ENCODE measurements at regions not wholly inside any gene's neighbourhood (a gene's known extent, or its start where the extent isn't known, plus 50 kb on each side); places are given as distances from the start of the nearest gene placed in this dataset.

GRCh38 chr6:50217841-50218240, 168.1 kb upstream of the DEFB112 start:
- DNase-seq (ENCODE audit: low spot score): no peak

GRCh38 chr6:50236164-50236563, 186.4 kb upstream of the DEFB112 start:
- DNase-seq (ENCODE audit: low spot score): no peak

- no peak for DNase-seq (ENCODE audit: low spot score)
These were observed 190.1 kb upstream of the DEFB112 start for GRCh38 chr6:50239853-50240252.

GRCh38 chr6:50240986-50241385, 191.3 kb upstream of the DEFB112 start:
- DNase-seq (ENCODE audit: low spot score): no peak

GRCh38 chr6:50249493-50249892, 199.8 kb upstream of the DEFB112 start:
- DNase-seq (ENCODE audit: low spot score): no peak

GRCh38 chr6:50257322-50257721, 207.6 kb upstream of the DEFB112 start:
- DNase-seq (ENCODE audit: low spot score): no peak

GRCh38 chr6:50259903-50260302, 210.2 kb upstream of the DEFB112 start:
- no peak for DNase-seq (ENCODE audit: low spot score)

GRCh38 chr6:50264995-50265571, 215.4 kb upstream of the DEFB112 start:
- DNase-seq (ENCODE audit: low spot score): no peak

- DNase-seq (ENCODE audit: low spot score): no peak
These were observed 220.7 kb upstream of the DEFB112 start for GRCh38 chr6:50270415-50270814.

GRCh38 chr6:50271266-50271665, 221.5 kb upstream of the DEFB112 start:
- no peak for DNase-seq (ENCODE audit: low spot score)

- DNase-seq (ENCODE audit: low spot score): no peak
These were observed 222.1 kb upstream of the DEFB112 start for GRCh38 chr6:50271817-50272216.

- no peak for DNase-seq (ENCODE audit: low spot score)
These were observed 222.9 kb upstream of the DEFB112 start for GRCh38 chr6:50272611-50273010.

- DNase-seq (ENCODE audit: low spot score): no peak
These were observed 227.1 kb upstream of the DEFB112 start for GRCh38 chr6:50276771-50277261.

- DNase-seq (ENCODE audit: low spot score): no peak
These were observed 228.0 kb upstream of the DEFB112 start for GRCh38 chr6:50277774-50278173.

GRCh38 chr6:50278663-50279062, 228.9 kb upstream of the DEFB112 start:
- no peak for DNase-seq (ENCODE audit: low spot score)

GRCh38 chr6:50285735-50286134, 236.0 kb upstream of the DEFB112 start:
- no peak for DNase-seq (ENCODE audit: low spot score)

- no peak for DNase-seq (ENCODE audit: low spot score)
These were observed 238.5 kb upstream of the DEFB112 start for GRCh38 chr6:50288241-50288640.

GRCh38 chr6:50288881-50289280, 239.2 kb upstream of the DEFB112 start:
- no peak for DNase-seq (ENCODE audit: low spot score)

- no peak for DNase-seq (ENCODE audit: low spot score)
These were observed 239.6 kb upstream of the DEFB112 start for GRCh38 chr6:50289366-50289765.

- no peak for DNase-seq (ENCODE audit: low spot score)
These were observed 251.6 kb upstream of the DEFB112 start for GRCh38 chr6:50301307-50301706.

GRCh38 chr6:50305660-50306059, 255.9 kb upstream of the DEFB112 start:
- DNase-seq (ENCODE audit: low spot score): no peak

- DNase-seq (ENCODE audit: low spot score): no peak
These were observed 268.8 kb upstream of the DEFB112 start for GRCh38 chr6:50318536-50318935.

- no peak for DNase-seq (ENCODE audit: low spot score)
These were observed 280.6 kb upstream of the DEFB112 start for GRCh38 chr6:50330347-50330746.

GRCh38 chr6:50330963-50331362, 281.2 kb upstream of the DEFB112 start:
- DNase-seq (ENCODE audit: low spot score): no peak

- no peak for DNase-seq (ENCODE audit: low spot score)
These were observed 284.0 kb upstream of the DEFB112 start for GRCh38 chr6:50333696-50334095.
